Effector memory CD8-positive, alpha-beta T cell (primary cell): ENCODE measurements at regions not wholly inside any gene's neighbourhood (a gene's known extent, or its start where the extent isn't known, plus 50 kb on each side); places are given as distances from the start of the nearest gene placed in this dataset.
"Not testable (repeated sequence)": the region's sequence is repeated elsewhere in the genome, so short reads cannot be mapped to it uniquely, and the experiment has no call there.

Experiments
- ATAC-seq: fragments of 150-1000 bp; cut with Tn5 transposase; replicated peaks from 2 replicates; pipeline ENCODE4 v1.10.0; 2021; ENCODE audit warnings: mild to moderate bottlenecking, moderate library complexity
- DNase-seq, 3 experiments: peaks; one replicate each; pipeline ENCODE4 v3.0.0; 2021
- H3K27ac Mint-ChIP-seq, 2 donors: one replicate each; pipeline ENCODE4 v1.8.0; 2022; ENCODE audit warnings: mild to moderate bottlenecking in 2 of 2, mixed read lengths in 2 of 2, moderate library complexity in 2 of 2
- H3K27me3 Mint-ChIP-seq, 2 donors: one replicate each; pipeline ENCODE4 v1.8.0; 2022; ENCODE audit warnings: mixed read lengths in 2 of 2
- H3K36me3 Mint-ChIP-seq: one replicate; pipeline ENCODE4 v1.8.0; 2022; ENCODE audit warnings: mild to moderate bottlenecking, moderate library complexity, mixed read lengths; ENCODE audit not compliant: insufficient read depth
- H3K4me1 Mint-ChIP-seq, 2 donors: one replicate each; pipeline ENCODE4 v1.8.0; 2022; ENCODE audit warnings: low read depth in 2 of 2, mixed read lengths in 2 of 2
- H3K4me3 Mint-ChIP-seq, 2 donors: one replicate each; pipeline ENCODE4 v1.8.0; 2022; ENCODE audit warnings: mild to moderate bottlenecking in 2 of 2, mixed read lengths in 2 of 2, moderate library complexity in 2 of 2
- H3K9me3 Mint-ChIP-seq, 2 donors: one replicate each; pipeline ENCODE4 v1.8.0; 2022; ENCODE audit warnings: mixed read lengths in 2 of 2

GRCh38 chr16:77488652-77489051 lies 53.8 kb upstream of the ADAMTS18 start:
- DNase-seq: no peak
- Mint-ChIP-seq H3K36me3 (no peaks in the 10 kb centered on the region), H3K27ac (no peak overlapping the region), H3K27me3 (peaks cover 12 to 17% of the 10 kb centered on the region in 2 donors), H3K9me3 (peaks cover 0 to 3% of the 10 kb centered on the region in 2 donors), H3K4me3 (no peak overlapping the region), H3K4me1 (no peaks in the 10 kb centered on the region)
- ATAC-seq: no peak

- ATAC-seq (no peak), DNase-seq (no peak)
- Mint-ChIP-seq H3K4me1 (no peaks in the 10 kb centered on the region), H3K4me3 (no peak overlapping the region), H3K27me3 (peaks cover 0 to 10% of the 10 kb centered on the region in 2 donors), H3K9me3 (peaks cover 0 to 3% of the 10 kb centered on the region in 2 donors), H3K27ac (no peak overlapping the region), H3K36me3 (no peaks in the 10 kb centered on the region)
Observed at GRCh38 chr16:77491091-77491490, 56.3 kb upstream of the ADAMTS18 start.

- Mint-ChIP-seq H3K4me1 (no peaks in the 10 kb centered on the region), H3K27me3 (peaks cover 0 to 4% of the 10 kb centered on the region in 2 donors), H3K27ac (no peak overlapping the region), H3K36me3 (no peaks in the 10 kb centered on the region), H3K9me3 (peaks cover 0 to 3% of the 10 kb centered on the region in 2 donors), H3K4me3 (no peak overlapping the region)
- ATAC-seq (no peak), DNase-seq (no peak)
Observed at GRCh38 chr16:77496934-77497333, 62.1 kb upstream of the ADAMTS18 start.

- no peak for DNase-seq
- no peaks in the 10 kb centered on the region for H3K36me3 Mint-ChIP-seq
- H3K27ac Mint-ChIP-seq: no peak overlapping the region
- no peak for ATAC-seq
- no peaks in the 10 kb centered on the region for H3K4me1 Mint-ChIP-seq
- peaks cover 0 to 4% of the 10 kb centered on the region in 2 donors for H3K27me3 Mint-ChIP-seq
- peaks cover 0 to 3% of the 10 kb centered on the region in 2 donors for H3K9me3 Mint-ChIP-seq
- no peak overlapping the region for H3K4me3 Mint-ChIP-seq
Observed at GRCh38 chr16:77499373-77500285, 64.8 kb upstream of the ADAMTS18 start.

GRCh38 chr16:77500286-77500598 lies 65.4 kb upstream of the ADAMTS18 start:
- no peak overlapping the region for H3K4me3 Mint-ChIP-seq

GRCh38 chr16:77500934-77501664 lies 66.3 kb upstream of the ADAMTS18 start:
- Mint-ChIP-seq H3K9me3 (peaks cover 0 to 3% of the 10 kb centered on the region in 2 donors), H3K27ac (no peak overlapping the region), H3K27me3 (peaks cover 0 to 4% of the 10 kb centered on the region in 2 donors), H3K36me3 (no peaks in the 10 kb centered on the region), H3K4me3 (no peak overlapping the region), H3K4me1 (no peaks in the 10 kb centered on the region)
- DNase-seq (no peak), ATAC-seq (no peak)

More at GRCh38 chr16:77500286-77500598, 65.4 kb upstream of the ADAMTS18 start:
- peaks cover 0 to 3% of the 10 kb centered on the region in 2 donors for H3K9me3 Mint-ChIP-seq
- no peaks in the 10 kb centered on the region for H3K36me3 Mint-ChIP-seq
- H3K4me1 Mint-ChIP-seq: no peaks in the 10 kb centered on the region
- peaks cover 0 to 4% of the 10 kb centered on the region in 2 donors for H3K27me3 Mint-ChIP-seq
- no peak overlapping the region for H3K27ac Mint-ChIP-seq
- ATAC-seq (no peak), DNase-seq (no peak)

GRCh38 chr16:77502448-77502847 lies 67.6 kb upstream of the ADAMTS18 start:
- H3K27me3 Mint-ChIP-seq: no peaks in the 10 kb centered on the region
- H3K4me1 Mint-ChIP-seq: no peaks in the 10 kb centered on the region
- ATAC-seq: no peak
- no peaks in the 10 kb centered on the region for H3K9me3 Mint-ChIP-seq
- no peaks in the 10 kb centered on the region for H3K36me3 Mint-ChIP-seq
- no peak for DNase-seq
- no peak overlapping the region for H3K4me3 Mint-ChIP-seq
- H3K27ac Mint-ChIP-seq: no peak overlapping the region

- H3K36me3 Mint-ChIP-seq, H3K27ac Mint-ChIP-seq, H3K9me3 Mint-ChIP-seq: not testable (repeated sequence)
Observed at GRCh38 chr16:77506492-77506891, 71.7 kb upstream of the ADAMTS18 start.

GRCh38 chr16:77509051-77509450 lies 74.2 kb upstream of the ADAMTS18 start:
- no peaks in the 10 kb centered on the region for H3K36me3 Mint-ChIP-seq
- H3K9me3 Mint-ChIP-seq: peaks cover 0 to 2% of the 10 kb centered on the region in 2 donors
- no peaks in the 10 kb centered on the region for H3K27me3 Mint-ChIP-seq
- H3K4me1 Mint-ChIP-seq: no peaks in the 10 kb centered on the region
- no peak for ATAC-seq
- H3K4me3 Mint-ChIP-seq: no peak overlapping the region
- no peak for DNase-seq
- no peak overlapping the region for H3K27ac Mint-ChIP-seq

More at GRCh38 chr16:77506492-77506891, 71.7 kb upstream of the ADAMTS18 start:
- not testable (repeated sequence) for ATAC-seq, H3K4me3 Mint-ChIP-seq, H3K4me1 Mint-ChIP-seq, DNase-seq, H3K27me3 Mint-ChIP-seq

- Mint-ChIP-seq H3K9me3 (peaks cover 0 to 2% of the 10 kb centered on the region in 2 donors), H3K4me3 (no peak overlapping the region), H3K4me1 (no peaks in the 10 kb centered on the region), H3K36me3 (no peaks in the 10 kb centered on the region), H3K27me3 (no peaks in the 10 kb centered on the region), H3K27ac (no peak overlapping the region)
- DNase-seq (no peak), ATAC-seq (no peak)
Observed at GRCh38 chr16:77509796-77510195, 75.0 kb upstream of the ADAMTS18 start.

GRCh38 chr16:77511053-77511452 lies 76.2 kb upstream of the ADAMTS18 start:
- H3K4me3 Mint-ChIP-seq: no peak overlapping the region
- DNase-seq (no peak), ATAC-seq (no peak)
- H3K4me1 Mint-ChIP-seq: no peaks in the 10 kb centered on the region
- H3K9me3 Mint-ChIP-seq: peaks cover 0 to 2% of the 10 kb centered on the region in 2 donors
- no peaks in the 10 kb centered on the region for H3K36me3 Mint-ChIP-seq
- H3K27ac Mint-ChIP-seq: no peak overlapping the region
- H3K27me3 Mint-ChIP-seq: peaks cover 0 to 5% of the 10 kb centered on the region in 2 donors

GRCh38 chr16:77514500-77515220 lies 79.8 kb upstream of the ADAMTS18 start:
- Mint-ChIP-seq H3K27ac (no peak overlapping the region), H3K27me3 (peaks cover 0 to 17% of the 10 kb centered on the region in 2 donors), H3K36me3 (no peaks in the 10 kb centered on the region), H3K4me3 (no peak overlapping the region), H3K9me3 (peaks cover 0 to 2% of the 10 kb centered on the region in 2 donors), H3K4me1 (no peaks in the 10 kb centered on the region)
- ATAC-seq: no peak
- no peak for DNase-seq

- not testable (repeated sequence) for ATAC-seq, H3K4me1 Mint-ChIP-seq
Observed at GRCh38 chr16:77525226-77525625, 90.4 kb upstream of the ADAMTS18 start.

More at GRCh38 chr16:77525226-77525625, 90.4 kb upstream of the ADAMTS18 start:
- H3K27ac Mint-ChIP-seq, H3K36me3 Mint-ChIP-seq, H3K27me3 Mint-ChIP-seq, DNase-seq, H3K4me3 Mint-ChIP-seq: not testable (repeated sequence)
- peaks cover 1 to 14% of the 10 kb centered on the region in 2 donors for H3K9me3 Mint-ChIP-seq
